GM18861 (cell line): ENCODE measurements at regions not wholly inside any gene's neighbourhood (a gene's known extent, or its start where the extent isn't known, plus 50 kb on each side); places are given as distances from the start of the nearest gene placed in this dataset.

Experiments
- ATAC-seq: cut with Tn5 transposase; IDR thresholded peaks from one replicate; pipeline ENCODE4 v1.9.1; 2021; ENCODE audit not compliant: unreplicated experiment

- no peak for ATAC-seq
These were observed 1370.4 kb upstream of the PRMT6 start for GRCh38 chr1:105686026-105686425.

- ATAC-seq, result no peak
These were observed 1369.4 kb upstream of the PRMT6 start for GRCh38 chr1:105686874-105687690.

DNA sequence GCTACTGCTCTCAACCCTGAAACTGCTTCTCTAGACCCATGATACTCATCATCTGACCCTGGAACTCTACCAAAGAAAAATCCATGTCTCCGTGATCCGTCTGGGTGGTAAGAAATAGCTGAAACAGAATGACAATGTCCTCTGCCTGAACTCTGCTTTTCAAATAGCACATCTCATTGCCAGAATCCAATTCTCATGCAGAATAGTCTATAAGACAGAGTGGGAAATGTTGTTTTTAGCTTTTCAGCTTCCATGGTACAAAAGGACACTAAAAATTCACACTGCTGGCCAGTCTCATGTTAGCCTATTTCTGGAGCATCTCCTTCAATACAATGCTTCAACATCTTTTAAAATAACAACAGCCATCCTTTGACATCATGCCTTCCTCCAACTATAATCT, 1355.8 kb upstream of the PRMT6 start:
- no peak for ATAC-seq

- ATAC-seq, result no peak
These were observed 1332.2 kb upstream of the PRMT6 start for GRCh38 chr1:105724286-105724685.

GRCh38 chr1:105730701-105731100, 1325.8 kb upstream of the PRMT6 start:
- no peak for ATAC-seq

- ATAC-seq, result no peak
These were observed 1320.1 kb upstream of the PRMT6 start for GRCh38 chr1:105736349-105736748.

DNA sequence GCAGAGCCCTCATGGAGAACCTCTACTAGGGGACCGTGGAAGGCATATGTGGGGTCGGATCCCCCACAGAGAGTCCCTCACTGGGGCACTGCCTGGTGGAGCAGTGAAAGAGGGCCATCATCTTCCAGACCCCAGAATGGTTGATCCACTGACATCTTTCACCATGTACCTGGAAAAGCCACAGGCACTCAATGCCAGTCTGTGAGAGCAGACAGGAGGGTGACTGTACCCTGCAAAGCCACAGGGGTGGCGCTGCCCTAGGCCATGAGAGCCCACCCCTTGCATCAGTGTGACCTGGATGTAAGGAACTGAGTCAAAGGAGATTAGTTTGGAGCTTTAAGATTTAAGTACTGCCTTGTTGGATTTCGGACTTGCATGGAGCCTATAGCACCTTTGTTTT, 1276.7 kb upstream of the PRMT6 start:
- no peak for ATAC-seq

GRCh38 chr1:105785021-105785420, 1271.5 kb upstream of the PRMT6 start:
- ATAC-seq, result no peak

DNA sequence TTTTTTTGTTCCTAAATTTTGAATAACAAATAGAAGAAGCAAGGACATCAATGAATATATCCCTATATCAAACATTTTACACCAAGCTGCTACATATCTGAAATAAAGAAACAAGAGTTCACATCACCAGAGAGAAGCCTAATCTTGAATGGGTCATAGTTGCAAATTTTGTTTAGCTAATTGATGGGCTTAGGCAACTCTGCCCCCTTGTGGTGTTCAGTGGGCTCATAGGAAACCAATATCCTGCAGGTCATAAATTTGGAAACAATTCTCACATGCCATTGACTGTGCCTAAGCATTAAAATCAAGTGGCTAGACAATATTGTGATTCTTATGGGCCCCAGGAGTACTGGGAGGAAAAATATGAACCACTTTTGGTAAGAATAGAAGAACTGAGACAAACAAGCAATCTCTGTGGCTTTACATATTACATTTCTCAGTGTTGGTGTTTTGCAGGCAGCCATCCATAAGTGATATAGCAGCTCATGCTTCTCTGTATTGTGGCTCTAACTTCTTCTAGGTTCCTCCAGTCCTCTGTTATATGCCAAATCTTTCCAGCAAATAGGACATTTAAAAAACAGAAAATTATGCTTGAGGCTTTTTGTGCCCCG, 1262.8 kb upstream of the PRMT6 start:
- ATAC-seq, result peak; percentile 72

DNA sequence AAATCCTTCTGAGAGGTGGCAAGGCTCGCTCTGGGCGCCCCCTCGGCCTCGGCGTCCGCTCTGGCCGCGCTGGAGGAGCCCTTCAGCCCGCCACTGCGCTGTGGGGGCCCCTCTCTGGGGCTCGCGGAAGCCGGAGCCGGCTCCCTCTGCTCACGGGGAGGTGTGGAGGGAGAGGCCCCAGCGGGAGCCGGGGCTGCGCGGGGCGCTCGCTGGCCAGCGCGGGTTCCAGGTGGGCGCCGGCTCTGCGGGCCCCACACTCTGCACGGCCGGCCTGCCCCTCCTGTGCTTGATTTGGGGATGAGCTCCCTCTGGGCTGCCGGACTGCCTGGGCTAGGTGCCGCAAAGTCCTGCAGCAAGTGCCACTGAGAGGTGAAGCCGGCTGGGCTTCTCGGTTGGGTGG, 1260.7 kb upstream of the PRMT6 start:
- ATAC-seq, result no peak

DNA sequence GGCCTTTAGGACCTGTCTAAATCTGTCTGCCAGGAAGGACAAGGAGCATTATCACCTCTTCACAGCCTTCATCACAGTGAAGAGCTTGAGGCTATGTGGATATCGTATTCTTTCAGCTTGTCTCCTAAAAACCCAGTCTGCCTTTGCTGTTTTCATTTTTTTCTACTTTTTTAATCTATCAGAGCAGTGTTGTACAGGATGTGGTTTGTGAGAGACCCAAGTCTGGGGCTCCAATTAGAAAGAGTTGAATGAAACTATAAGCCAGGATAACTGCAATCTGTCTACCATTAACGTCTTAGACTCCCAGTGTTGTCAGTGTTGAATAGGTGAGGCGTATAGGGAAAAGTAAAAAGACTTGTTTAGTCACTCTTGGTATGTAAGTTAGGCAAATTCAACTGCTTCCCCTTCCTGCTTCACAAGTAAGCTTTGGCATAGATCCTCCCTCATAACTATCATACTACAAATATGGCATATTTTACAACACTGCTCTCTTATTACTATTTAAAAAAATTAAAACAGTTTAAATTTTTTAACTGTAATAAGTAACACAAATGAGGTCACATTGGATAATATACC, 1225.8 kb upstream of the PRMT6 start:
- ATAC-seq, result no peak

- ATAC-seq, result no peak
These were observed 1218.4 kb upstream of the PRMT6 start for GRCh38 chr1:105838071-105838470.

DNA sequence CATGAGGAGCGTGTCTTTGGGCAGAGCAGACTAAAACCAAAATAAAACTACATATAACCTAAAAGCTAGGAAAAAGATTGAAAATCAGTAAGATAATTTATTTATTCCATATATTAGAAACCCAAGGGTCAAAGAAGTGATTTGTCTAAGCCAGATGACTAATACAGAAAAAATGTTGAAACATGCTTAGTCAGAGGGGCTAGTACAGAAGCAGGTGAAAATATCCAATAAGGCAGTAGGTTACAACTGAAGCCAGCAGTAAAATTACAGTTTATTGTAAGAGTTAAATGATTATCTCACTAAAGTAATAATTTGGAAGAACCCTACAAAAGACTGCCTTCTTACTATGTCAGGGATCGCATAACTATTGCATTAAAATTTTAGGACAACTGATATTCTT, 1190.9 kb upstream of the PRMT6 start:
- no peak for ATAC-seq

GRCh38 chr1:105872817-105873216, 1183.7 kb upstream of the PRMT6 start:
- ATAC-seq, result no peak

DNA sequence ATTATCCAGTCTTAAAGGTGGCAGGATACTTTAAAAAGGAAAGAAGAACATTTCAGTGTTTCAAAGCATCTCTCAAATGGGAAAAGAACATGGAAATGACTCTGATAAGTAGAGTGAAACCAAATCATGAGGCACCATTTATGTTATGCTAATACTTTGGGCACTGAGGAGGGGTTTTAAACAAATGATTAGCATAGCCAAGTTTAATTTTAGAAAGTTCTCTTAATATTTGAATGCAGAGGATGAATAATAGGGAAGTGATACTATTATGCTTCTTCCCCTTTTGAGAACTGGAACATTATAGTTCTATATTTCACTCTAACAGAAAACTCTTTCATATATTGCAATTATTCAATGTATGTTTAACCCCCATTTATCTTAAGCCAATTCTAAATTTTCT, 1181.9 kb upstream of the PRMT6 start:
- ATAC-seq, result peak; percentile 76

DNA sequence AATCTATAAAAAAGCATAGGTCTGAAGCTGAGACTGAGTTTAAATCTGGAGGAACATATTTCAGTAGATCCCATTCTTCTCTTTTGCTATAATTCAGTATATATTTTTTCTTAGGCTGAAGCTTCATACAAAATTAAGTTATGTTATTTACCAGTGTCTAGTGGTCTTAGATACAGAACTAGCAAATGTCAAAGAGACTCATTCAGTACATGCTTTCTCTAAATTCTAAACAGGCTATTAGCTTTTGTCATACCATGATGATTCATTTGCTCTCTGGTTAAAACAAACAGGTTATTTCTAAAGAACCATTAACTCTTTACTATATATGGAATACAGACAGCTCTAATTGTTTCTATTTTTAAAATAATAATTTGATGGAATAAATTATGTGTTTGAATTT, 1170.2 kb upstream of the PRMT6 start:
- ATAC-seq, result no peak

DNA sequence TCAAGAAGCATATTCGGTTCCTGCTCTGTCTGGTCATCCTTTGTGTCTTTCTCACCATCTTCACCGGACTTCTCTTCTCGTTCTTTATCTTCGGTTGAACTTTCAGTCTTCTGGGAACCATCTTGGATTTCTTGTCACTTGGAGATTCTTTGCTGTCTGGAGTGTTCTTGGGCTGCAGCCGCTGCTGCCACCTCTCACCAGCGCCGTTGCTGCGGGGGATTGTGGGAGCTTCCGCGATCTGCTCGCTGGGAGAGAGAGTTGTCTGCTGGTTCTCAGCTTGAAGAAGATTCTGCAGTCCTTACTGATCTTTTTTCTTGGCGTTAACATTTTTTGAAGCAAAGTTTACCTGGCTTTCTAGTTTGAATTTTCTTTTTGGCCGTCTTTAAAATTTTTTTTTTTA, 1165.2 kb upstream of the PRMT6 start:
- no peak for ATAC-seq

DNA sequence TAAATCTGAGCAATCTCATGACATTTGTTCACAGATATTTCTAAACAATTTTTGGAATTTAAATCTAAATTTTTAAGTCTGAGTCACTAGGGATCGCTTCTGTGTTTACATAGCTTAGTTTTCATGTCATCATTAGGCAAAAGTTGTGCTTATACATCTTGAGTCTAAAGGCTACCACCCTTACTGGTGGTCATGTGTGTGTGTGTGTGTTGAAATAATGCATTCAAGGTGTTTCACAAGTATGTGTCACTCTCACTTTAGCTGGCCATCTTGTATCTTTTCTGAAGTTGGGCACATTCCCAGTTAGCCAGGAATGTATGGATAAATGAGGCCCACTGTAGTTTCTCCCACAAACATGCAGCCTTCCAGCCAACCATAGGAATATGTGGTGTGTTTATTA, 1162.5 kb upstream of the PRMT6 start:
- ATAC-seq, result no peak

- no peak for ATAC-seq
These were observed 1146.7 kb upstream of the PRMT6 start for GRCh38 chr1:105909811-105910210.

GRCh38 chr1:105914403-105914802, 1142.1 kb upstream of the PRMT6 start:
- no peak for ATAC-seq

DNA sequence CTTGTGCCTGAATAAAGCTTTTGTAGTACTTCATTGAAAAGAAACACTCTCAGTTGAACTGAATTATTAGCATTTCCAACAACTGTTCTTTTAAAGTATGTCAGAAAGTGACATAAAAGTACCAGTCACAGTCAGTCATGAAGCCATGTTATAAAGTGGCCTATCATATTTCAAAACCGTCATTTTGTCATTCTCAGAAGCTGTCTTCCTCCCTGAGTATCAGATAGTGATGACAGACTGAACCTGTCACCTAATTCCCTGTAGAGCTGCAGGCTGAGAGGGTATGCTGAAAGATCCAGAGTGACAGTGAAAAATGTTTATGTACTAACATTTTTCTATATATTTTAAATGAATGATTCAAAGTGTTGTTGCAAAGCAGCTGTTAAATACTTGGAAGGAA, 1121.7 kb upstream of the PRMT6 start:
- no peak for ATAC-seq

DNA sequence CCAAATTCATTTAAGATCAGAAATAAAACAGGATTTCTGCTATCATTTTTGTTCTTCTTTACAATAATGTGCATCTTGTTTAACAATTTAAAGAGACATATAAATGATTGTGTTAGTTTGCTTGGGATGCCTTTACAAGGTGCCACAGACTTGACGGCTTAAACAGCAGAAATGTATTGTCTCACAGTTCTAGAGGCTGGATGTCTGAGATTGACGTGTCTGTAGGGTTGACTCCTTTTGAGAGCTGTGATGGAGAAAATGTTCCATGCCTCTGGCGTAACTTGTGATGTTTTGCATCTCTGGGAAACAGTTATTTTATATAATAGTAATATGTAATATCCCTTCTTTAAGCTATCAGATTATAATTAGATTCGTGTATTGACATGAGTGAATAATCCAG, 1091.6 kb upstream of the PRMT6 start:
- no peak for ATAC-seq
